HG03457 (cell line): ENCODE measurements at regions not wholly inside any gene's neighbourhood (a gene's known extent, or its start where the extent isn't known, plus 50 kb on each side); places are given as distances from the start of the nearest gene placed in this dataset.

Experiments used
- ATAC-seq: cut with Tn5 transposase; IDR thresholded peaks from one replicate; pipeline ENCODE4 v1.9.1; 2021; ENCODE audit warnings: moderate number of reproducible peaks; ENCODE audit not compliant: unreplicated experiment

DNA sequence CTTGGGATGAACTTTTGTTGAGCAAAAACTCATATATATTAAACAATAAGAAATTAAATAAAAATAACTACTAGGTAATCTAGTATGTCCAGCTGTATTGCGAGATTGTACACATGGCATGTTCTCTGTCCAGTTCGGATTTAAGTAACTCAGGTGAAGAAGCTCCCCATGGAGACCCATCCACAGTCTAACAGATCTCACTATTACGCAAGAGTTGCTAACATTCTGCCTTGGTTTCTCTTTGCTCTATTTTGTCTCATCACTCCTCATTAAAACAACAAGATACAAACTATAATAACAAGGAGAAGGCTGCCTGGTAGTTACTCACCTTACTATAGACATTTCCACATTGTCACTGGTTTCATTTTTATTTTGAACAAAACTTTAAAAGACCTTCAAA lies 1372.3 kb upstream of the CELF2 start:
- ATAC-seq: no peak

DNA sequence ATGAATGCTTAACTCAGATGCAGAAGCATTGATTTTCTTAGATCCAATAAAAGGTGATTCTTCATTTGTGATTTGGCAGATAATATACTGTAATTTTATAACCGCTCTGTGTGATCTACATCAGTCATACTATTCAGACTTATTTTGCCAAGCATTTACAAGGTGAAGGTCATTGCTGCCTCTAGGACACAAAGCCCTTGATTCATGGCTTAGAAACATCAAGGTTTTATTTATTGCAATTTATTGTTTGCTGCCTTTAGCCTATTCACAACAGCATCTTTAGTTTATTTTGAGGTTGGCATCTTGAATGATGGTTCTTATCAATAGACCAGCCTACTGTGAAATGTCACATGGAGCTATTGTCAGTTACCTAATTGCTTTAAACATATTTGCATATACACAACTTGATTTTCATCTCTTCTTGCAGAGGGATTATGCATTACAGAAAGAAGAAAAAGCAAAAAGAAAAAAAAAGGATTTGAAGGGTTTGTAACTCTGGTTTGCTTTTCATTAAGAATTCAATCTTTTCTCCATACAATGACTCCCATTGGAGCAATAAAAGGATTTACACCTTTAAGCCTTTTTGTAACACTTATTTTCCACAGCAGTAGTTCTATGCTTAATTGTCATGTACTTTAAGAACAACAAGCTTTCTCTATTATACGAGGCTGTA lies 1371.6 kb upstream of the CELF2 start:
- no peak for ATAC-seq

DNA sequence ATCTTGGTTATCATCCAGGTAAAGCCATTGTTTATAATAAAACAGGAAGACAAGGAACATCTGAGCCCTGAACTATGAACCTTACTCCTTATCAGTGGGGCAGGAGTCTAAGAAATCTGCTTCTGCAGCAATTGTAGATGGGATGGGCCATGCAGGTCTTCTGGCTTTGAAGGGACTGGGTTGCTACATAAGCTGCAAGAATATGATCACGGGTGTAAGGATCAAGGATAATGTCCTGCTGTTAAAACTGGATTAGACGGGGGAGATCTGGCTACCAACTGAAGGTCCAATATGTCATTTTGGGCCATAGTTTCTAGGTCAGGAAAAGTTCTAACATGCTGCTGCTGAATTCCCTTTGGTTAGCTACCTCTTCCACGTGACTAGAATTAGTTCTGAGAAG lies 1363.4 kb upstream of the CELF2 start:
- ATAC-seq: no peak

DNA sequence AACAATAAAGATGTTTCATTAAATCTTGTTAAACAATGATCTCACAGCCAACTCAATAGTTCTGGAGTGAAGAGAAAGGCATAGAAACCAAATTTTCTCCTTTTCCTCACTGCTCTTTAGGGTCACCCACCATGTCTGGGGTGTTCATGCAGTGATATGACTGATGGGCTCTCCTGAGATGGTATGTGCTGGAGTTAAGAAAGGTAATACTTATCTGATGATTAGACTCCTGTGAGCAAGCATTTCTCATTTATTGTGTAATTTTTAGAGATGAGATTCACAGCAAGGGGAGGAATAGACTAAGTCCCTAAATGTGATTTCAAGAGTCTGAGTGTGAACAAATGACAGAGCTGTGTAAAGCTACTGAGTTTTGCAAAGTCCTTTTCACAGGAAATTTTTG lies 1361.3 kb upstream of the CELF2 start:
- ATAC-seq: no peak

DNA sequence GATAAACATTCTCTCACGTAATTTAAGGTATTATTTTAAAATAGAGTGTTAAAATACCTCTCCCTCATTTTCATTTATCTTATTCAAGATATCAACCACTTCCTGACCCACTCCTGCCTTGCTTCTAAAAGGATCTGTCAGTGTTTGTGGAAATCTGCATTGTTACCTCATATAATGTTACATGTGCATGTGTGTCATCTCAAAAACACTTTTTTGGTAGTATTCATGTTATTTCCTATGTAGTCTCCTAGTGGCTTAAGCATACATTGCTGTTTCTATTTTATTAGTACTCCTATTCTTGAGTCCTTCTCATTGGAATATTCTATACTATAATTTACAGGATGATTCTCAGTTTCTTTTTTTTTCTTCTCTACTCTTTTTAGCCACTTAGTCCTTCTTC lies 1360.7 kb upstream of the CELF2 start:
- ATAC-seq: no peak

DNA sequence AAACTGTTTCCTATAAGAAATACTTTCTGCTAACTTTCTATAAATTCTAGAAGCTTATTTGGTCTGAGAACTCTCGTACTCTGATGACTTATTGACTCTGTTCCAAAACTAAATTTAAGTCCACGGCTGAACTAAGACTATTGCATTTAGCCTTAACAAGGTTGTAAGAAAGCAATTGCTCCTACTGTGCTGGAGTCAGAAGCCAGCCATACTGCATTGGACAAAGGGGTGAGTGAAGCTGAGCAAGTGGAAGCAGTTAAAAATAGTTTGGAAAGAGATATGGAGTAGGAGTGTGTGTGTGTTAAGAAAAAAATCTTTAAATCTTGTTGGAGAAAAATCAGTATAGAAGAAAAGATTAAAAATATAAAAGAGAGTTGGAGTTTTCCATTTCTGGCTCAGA lies 1360.1 kb upstream of the CELF2 start:
- no peak for ATAC-seq

DNA sequence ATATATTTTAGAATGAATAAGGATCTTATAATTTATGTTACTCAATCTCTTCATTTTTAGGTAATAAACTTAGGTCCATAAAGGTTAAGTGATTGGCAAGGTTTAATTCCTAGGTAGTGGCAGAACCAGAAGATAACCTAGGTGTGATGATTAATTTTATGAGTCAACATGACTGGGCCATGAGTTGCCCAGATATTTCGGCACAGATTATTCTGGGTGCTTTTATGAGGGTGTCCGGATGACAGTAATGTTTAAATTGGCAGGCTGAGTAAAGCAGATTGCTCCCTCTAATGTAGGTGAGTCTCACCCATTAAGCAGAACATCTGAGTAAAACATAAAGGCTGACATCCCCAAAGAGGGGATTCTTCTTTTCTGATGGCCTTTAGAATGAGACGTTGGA lies 1349.3 kb upstream of the CELF2 start:
- ATAC-seq: no peak

DNA sequence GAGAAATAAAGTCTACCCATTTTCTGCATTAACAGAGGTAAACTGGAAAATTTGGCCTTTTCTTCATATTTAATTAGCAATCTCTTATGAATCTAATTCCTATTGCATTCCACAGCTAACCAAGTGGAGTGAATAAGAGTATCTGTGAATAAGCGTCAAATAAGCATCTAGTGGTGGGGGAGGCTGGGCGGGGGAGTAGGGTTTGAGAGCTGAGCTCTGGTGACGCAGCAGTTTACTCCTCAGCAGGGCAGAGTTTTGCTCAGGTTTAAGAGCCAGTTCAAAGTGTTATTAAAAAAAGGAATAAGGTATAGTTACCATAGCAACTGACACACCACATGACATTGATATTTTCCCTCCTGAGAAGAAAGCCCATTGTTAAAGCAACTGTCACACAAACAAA lies 1346.8 kb upstream of the CELF2 start:
- ATAC-seq: no peak

DNA sequence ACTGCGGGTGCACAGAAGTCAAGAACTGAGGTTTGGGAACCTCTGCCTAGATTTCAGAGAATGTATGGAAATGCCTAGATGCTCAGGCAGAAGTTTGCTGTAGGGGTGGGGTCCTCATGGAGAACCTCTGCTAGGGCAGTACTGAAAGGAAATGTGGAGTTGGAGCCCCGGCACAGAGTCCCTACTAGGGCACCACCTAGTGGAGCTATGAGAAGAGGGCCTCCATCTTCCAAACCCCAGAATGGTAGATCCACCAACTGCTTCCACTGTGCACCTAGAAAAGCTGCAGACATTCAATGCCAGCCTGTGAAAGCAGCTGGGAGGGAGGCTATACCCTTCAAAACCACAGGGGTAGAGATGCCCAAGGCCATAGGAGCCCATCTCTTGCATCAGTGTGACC lies 1336.0 kb upstream of the CELF2 start:
- ATAC-seq: no peak

DNA sequence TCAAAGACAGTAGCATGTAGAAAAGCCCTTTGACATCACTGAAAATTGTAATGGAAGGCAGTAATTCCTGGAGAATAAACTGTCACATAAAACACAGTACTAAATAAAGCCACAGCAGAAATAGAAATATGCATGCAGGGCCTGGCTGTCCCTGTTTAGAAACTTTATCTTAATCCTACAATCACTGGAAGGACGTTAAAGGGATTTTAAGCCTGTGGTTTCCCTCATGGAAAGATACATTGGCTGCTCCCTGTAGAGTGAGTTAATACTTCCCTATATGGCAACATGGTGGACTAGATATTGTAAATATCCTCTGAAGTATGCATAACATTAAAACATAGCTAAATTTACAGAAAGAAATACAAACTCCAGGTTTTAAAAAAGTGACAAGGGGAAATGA lies 1334.9 kb upstream of the CELF2 start:
- no peak for ATAC-seq

DNA sequence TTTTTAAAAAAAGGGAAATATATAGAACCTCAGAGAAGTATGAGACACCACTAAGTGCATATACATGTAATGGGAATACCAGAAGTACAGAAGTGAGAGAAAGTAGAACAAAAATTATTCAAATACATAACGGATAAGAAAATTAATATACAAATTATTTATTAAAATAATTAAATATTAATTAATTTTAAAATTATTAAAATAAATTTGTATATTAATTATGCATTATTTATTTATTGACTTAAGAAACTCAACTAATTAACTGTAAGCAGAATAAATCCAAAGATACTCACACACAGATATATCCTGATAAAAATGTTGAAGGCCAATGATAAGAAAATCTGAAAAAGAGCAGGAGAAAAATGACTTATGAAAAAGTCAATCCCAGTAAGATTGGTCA lies 1333.5 kb upstream of the CELF2 start:
- no peak for ATAC-seq

DNA sequence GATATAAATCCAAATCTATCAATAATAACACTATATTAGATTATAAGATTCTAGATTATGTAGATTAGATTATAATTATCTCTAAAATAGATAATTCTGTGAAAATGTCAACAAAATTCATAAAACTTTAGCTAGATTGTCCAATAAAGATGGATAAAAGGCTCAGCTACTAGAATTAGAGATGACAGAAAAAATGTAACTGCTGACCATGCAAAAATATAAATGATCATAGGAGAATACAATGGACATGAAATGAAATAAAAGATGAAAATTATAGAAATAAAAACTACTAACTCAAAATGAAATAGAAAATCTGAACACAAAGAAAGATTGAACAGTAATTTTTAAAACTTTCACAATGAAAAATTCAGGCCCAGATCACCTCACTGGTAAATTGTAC lies 1332.1 kb upstream of the CELF2 start:
- no peak for ATAC-seq

DNA sequence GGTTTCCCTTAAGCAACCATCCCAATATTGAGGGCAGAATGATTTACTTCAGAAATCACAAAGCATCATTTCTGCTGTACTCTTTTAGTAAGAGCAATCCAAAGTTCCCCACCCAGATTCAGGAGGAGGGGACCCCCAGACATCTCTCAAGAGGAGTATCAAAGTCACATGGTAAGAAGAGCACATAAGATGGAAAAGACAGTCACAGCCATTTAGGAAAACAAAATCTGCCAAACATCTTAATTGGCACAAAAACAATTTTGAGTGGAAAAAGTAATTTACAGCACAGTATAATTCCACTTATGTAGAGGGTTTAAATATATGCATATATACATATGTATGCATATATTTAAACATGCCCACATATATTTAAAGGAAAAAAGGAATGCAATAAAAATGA lies 1329.0 kb upstream of the CELF2 start:
- no peak for ATAC-seq

DNA sequence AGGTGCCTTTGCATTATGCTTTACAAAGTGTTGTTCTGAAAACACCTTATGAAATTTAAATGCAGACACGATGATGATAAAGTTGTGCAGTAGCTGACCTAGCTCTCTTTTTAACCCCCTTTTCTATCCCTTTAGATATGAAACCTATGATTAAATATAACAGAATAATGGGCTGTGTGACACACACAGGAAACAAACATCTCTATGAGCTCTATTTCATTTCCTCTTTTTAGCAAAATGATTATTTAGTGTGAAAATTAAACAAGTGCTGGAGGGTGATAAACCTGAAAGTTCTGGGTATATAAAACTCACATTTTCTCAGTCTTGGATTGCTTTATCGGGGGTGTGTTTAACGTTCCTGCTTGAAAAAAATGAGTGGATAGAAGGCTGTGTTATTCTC lies 1310.5 kb upstream of the CELF2 start:
- no peak for ATAC-seq

DNA sequence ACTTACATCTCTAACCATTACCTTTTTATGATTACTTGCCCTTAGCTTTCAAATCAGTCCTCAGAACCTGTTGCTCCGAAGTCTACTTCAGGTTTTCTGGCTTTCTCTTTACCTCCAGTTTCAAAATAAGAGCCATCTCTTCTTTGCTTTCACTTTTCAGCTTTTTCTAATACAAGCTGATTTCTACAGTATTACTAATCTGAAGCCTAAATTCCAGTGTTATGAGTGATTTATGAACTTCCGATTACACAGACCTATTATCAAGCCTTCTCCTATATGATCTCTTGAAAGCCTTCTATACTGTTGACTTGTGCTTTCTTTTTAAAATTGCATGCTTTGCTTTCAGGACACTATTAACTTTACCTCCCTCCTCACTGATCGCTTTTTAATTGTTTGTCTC lies 1307.8 kb upstream of the CELF2 start:
- ATAC-seq: no peak

DNA sequence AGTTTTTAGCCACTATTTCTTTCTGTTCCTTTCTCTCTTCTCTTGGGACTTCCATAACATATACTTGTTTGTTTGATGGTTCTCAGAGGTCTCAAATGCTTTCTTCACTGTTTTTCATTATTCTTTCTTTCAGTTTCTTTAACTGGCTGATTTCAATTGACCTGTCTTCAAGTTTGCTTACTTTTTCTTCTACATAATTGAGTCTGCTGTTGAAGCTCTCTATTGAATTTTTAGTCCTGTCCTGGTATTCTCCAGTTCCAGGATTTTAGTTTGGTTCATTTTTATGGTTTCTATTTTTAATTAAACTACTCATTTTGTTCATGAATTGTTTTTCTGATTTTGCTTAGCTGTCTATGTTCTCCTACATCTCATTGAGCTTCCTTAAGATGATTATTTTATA lies 1305.3 kb upstream of the CELF2 start:
- no peak for ATAC-seq

DNA sequence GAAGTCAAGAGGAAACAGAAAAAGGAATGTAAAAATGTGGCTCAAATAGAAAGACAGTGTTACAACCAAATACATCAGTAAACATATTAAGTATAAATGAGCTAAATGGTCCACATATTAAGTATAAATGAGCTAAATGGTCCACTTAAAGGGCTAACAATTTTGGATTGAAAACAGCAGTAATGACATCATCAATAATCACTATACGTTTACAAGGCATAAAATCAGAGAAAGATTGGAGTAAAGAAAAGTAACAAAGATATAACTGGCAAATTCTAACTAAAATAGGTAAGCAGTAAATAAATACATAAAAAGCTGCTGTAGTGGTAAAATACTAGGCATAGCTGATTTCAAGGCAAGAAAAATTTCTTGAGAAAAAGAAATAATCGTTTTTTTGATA lies 1298.4 kb upstream of the CELF2 start:
- no peak for ATAC-seq

DNA sequence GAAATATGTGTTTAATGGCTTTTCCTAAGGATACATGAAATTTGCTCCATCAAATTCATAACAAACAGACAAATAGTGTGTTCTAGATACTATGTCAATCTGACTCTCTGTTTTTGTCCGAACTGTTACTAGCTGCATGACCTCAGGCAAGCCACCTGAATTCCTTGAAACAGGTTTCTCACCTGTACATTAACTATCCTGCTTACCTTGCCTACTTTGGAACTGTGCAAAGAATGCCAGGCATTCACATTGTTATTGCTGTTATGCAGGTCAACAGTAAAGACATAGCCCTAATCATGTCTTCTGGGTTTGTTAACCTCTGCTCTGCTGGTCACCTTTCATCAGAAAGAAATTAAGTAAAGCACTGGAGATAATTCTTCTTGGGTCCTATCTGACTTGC lies 1283.9 kb upstream of the CELF2 start:
- no peak for ATAC-seq

DNA sequence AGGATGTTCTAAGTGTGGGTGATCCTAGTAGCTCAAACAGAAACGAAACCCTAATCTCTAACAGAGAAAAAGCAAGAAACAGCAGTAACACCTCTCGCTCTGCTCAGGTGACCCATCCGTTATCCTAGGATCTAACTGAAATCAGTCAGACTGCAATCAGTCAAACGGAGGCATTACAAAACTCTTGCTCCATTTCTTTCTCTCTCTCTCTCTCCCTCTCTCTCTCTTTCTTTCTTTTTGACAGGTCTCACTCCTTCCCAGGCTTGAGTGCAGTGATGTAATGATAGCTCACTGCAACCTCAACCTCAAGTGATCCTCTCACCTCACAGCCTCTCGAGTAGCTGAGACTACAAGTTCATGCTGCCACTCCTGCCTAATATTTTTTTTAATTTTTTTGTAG lies 1283.5 kb upstream of the CELF2 start:
- ATAC-seq: no peak

DNA sequence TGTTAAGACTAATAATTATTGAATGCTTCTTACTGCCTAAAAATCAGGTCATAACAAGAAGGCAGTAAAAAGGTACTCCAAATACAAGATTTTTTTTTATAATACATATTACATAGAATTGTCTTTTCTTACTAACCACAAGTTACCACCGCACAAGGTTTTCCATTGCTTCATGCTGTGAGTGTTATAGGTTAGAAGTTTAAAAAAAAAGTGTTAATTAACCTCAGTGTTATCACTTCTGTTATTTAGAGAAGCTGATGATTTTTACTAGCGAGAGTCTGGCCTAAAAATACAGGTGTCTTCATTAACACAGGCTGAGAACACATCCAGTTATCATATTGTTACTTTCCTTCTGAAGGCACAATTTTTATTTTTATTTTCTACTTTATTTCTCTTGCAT lies 1281.9 kb upstream of the CELF2 start:
- ATAC-seq: no peak

DNA sequence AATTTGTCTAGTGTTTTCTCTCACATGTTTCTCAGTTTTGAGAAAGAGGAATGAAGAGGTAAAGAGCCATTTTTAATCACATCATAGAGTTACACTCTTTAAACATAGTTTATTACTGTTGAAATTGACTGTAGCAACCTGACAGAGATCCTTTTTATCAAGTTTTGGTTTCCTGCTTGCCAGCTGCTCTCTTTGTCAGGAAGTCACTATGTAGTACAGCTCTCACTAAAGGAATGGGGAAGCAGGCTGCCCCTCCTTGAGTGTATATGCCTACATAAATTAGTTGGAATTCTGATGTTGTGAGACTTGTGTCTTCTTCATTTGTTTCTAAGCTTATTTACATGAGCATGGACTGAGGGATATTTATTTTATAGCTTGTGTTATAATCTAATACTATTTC lies 1274.0 kb upstream of the CELF2 start:
- no peak for ATAC-seq

DNA sequence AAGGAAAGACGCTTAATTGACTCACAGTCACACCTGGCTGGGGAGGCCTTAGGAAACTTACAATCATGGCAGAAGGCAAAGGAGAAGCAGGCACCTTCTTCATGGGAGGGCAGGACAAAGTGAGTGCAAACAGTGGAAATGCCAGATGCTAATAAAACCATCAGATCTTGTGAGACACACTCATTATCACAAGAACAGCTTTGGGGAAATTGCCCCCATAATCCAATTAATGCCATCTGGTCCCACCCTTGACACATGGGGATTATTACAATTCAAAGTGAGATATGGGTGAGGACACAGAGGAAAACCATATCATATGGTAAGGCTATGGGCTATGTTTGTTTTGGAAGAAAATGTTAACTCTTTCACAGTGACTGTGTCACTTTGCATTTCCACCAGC lies 1272.5 kb upstream of the CELF2 start:
- ATAC-seq: no peak

DNA sequence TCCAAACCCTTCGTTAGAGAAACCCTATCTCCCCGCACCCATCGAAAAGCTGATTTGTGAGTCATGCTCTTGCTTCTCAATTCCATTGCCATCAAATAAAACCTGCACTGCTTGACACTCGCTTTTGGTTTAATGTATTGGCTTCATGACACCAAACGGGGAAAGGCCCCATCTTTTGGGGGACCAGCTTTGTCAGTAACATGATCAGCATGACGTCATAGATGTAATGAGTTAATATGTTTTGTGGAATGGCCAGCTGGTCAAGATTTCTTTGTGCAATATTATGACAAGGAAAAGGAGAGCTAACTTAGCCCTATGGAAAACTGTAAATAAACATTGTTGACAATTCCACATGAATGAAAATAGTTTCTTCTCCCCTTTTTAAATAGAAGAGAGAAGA lies 1260.5 kb upstream of the CELF2 start:
- ATAC-seq: no peak

DNA sequence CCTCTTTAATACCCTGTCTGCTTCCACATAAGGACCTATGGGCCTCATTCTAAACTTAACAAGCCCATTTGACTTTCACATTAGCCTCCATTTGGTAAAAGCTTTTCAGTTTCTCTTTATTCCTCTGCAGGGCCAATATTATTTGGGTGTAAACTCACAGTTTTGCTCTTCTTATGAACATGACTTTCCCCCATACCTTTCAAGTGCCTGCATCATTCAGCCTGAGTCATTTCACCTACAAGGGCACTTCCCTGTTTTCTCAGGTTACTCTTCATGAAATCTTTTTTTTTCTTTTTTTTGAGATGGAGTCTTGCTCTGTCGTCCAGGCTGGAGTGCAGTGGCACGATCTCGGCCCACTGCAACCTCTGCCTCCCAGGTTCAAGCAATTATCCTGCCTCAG lies 1258.1 kb upstream of the CELF2 start:
- no peak for ATAC-seq
